ENCODE measurements at regions not wholly inside any gene's neighbourhood (a gene's known extent, or its start where the extent isn't known, plus 50 kb on each side); places are given as distances from the start of the nearest gene placed in this dataset.

GRCh38 chr4:181728305-181728966 is 514.8 kb upstream of the TENM3 start:
- FAIRE-seq = no peak
- no peak for DNase-seq (ENCODE audit: insufficient read length)
- TF ChIP-seq TAF1 (IDR thresholded peaks at IDR 0.05; ENCODE audit: borderline replicate concordance, low read depth, low read length) (no peak), POLR2AphosphoS5 (IDR thresholded peaks at IDR 0.05; ENCODE audit: low read depth, low read length) (no peak), POLR2A (IDR thresholded peaks at IDR 0.05; ENCODE audit: low read depth, low read length) (no peak)

- TF ChIP-seq POLR2AphosphoS5 (IDR thresholded peaks at IDR 0.05; ENCODE audit: low read depth, low read length) = no peak
- no peak for TF ChIP-seq TAF1 (IDR thresholded peaks at IDR 0.05; ENCODE audit: borderline replicate concordance, low read depth, low read length)
- no peak for TF ChIP-seq POLR2A (IDR thresholded peaks at IDR 0.05; ENCODE audit: low read depth, low read length)
- DNase-seq (ENCODE audit: insufficient read length) = no peak
- no peak for FAIRE-seq
Observed at GRCh38 chr4:181731900-181732299, 511.3 kb upstream of the TENM3 start.

- FAIRE-seq = no peak
- DNase-seq (ENCODE audit: insufficient read length) = no peak
- no peak for TF ChIP-seq TAF1 (IDR thresholded peaks at IDR 0.05; ENCODE audit: borderline replicate concordance, low read depth, low read length)
- TF ChIP-seq POLR2A (IDR thresholded peaks at IDR 0.05; ENCODE audit: low read depth, low read length) = no peak
- no peak for TF ChIP-seq POLR2AphosphoS5 (IDR thresholded peaks at IDR 0.05; ENCODE audit: low read depth, low read length)
Observed at GRCh38 chr4:181737744-181738143, 505.5 kb upstream of the TENM3 start.

GRCh38 chr4:181739031-181739430 is 504.2 kb upstream of the TENM3 start:
- DNase-seq (ENCODE audit: insufficient read length) (no peak), FAIRE-seq (no peak)
- TF ChIP-seq TAF1 (IDR thresholded peaks at IDR 0.05; ENCODE audit: borderline replicate concordance, low read depth, low read length) (no peak), POLR2AphosphoS5 (IDR thresholded peaks at IDR 0.05; ENCODE audit: low read depth, low read length) (no peak), POLR2A (IDR thresholded peaks at IDR 0.05; ENCODE audit: low read depth, low read length) (no peak)

- no peak for TF ChIP-seq POLR2A (IDR thresholded peaks at IDR 0.05; ENCODE audit: low read depth, low read length)
- TF ChIP-seq POLR2AphosphoS5 (IDR thresholded peaks at IDR 0.05; ENCODE audit: low read depth, low read length) = no peak
- no peak for TF ChIP-seq TAF1 (IDR thresholded peaks at IDR 0.05; ENCODE audit: borderline replicate concordance, low read depth, low read length)
- no peak for FAIRE-seq
- no peak for DNase-seq (ENCODE audit: insufficient read length)
Observed at GRCh38 chr4:181741513-181741912, 501.7 kb upstream of the TENM3 start.

GRCh38 chr4:181745933-181746625 is 497.1 kb upstream of the TENM3 start:
- no peak for DNase-seq (ENCODE audit: insufficient read length)
- FAIRE-seq = no peak
- no peak for TF ChIP-seq TAF1 (IDR thresholded peaks at IDR 0.05; ENCODE audit: borderline replicate concordance, low read depth, low read length)
- no peak for TF ChIP-seq POLR2AphosphoS5 (IDR thresholded peaks at IDR 0.05; ENCODE audit: low read depth, low read length)
- TF ChIP-seq POLR2A (IDR thresholded peaks at IDR 0.05; ENCODE audit: low read depth, low read length) = no peak

- no peak for DNase-seq (ENCODE audit: insufficient read length)
- FAIRE-seq = no peak
- TF ChIP-seq POLR2AphosphoS5 (IDR thresholded peaks at IDR 0.05; ENCODE audit: low read depth, low read length) (no peak), TAF1 (IDR thresholded peaks at IDR 0.05; ENCODE audit: borderline replicate concordance, low read depth, low read length) (no peak), POLR2A (IDR thresholded peaks at IDR 0.05; ENCODE audit: low read depth, low read length) (no peak)
Observed at GRCh38 chr4:181748581-181748980, 494.6 kb upstream of the TENM3 start.

GRCh38 chr4:181752516-181752915 is 490.7 kb upstream of the TENM3 start:
- FAIRE-seq (no peak), DNase-seq (ENCODE audit: insufficient read length) (no peak)
- TF ChIP-seq POLR2AphosphoS5 (IDR thresholded peaks at IDR 0.05; ENCODE audit: low read depth, low read length) (no peak), POLR2A (IDR thresholded peaks at IDR 0.05; ENCODE audit: low read depth, low read length) (no peak), TAF1 (IDR thresholded peaks at IDR 0.05; ENCODE audit: borderline replicate concordance, low read depth, low read length) (no peak)

GRCh38 chr4:181753207-181753606 is 490.0 kb upstream of the TENM3 start:
- DNase-seq (ENCODE audit: insufficient read length) (no peak), FAIRE-seq (no peak)
- TF ChIP-seq TAF1 (IDR thresholded peaks at IDR 0.05; ENCODE audit: borderline replicate concordance, low read depth, low read length) = no peak
- TF ChIP-seq POLR2AphosphoS5 (IDR thresholded peaks at IDR 0.05; ENCODE audit: low read depth, low read length) = no peak
- TF ChIP-seq POLR2A (IDR thresholded peaks at IDR 0.05; ENCODE audit: low read depth, low read length) = no peak

- no peak for FAIRE-seq
Observed at GRCh38 chr4:181755846-181756245, 487.4 kb upstream of the TENM3 start.

GRCh38 chr4:181756451-181757095 is 486.6 kb upstream of the TENM3 start:
- no peak for DNase-seq (ENCODE audit: insufficient read length)
- FAIRE-seq = no peak
- TF ChIP-seq TAF1 (IDR thresholded peaks at IDR 0.05; ENCODE audit: borderline replicate concordance, low read depth, low read length) (no peak), POLR2AphosphoS5 (IDR thresholded peaks at IDR 0.05; ENCODE audit: low read depth, low read length) (no peak), POLR2A (IDR thresholded peaks at IDR 0.05; ENCODE audit: low read depth, low read length) (no peak)

More at GRCh38 chr4:181755846-181756245, 487.4 kb upstream of the TENM3 start:
- TF ChIP-seq TAF1 (IDR thresholded peaks at IDR 0.05; ENCODE audit: borderline replicate concordance, low read depth, low read length) = no peak
- DNase-seq (ENCODE audit: insufficient read length) = no peak

GRCh38 chr4:181757098-181757497 is 486.1 kb upstream of the TENM3 start:
- FAIRE-seq = no peak
- TF ChIP-seq POLR2A (IDR thresholded peaks at IDR 0.05; ENCODE audit: low read depth, low read length) (no peak), POLR2AphosphoS5 (IDR thresholded peaks at IDR 0.05; ENCODE audit: low read depth, low read length) (no peak), TAF1 (IDR thresholded peaks at IDR 0.05; ENCODE audit: borderline replicate concordance, low read depth, low read length) (no peak)
- no peak for DNase-seq (ENCODE audit: insufficient read length)
